Vagina (tissue), 2 donors: ENCODE measurements at regions not wholly inside any gene's neighbourhood (a gene's known extent, or its start where the extent isn't known, plus 50 kb on each side); places are given as distances from the start of the nearest gene placed in this dataset.

Experiments used
- CTCF ChIP-seq, 3 experiments: fragments of 450-650 bp in 2 of 3; fragments of 200-600 bp in 1 of 3; sonication (generic) in 1 of 3; IDR thresholded peaks; one replicate each; pipeline ENCODE4 v1.5.1; 2017 to 2019; ENCODE audit warnings: antibody characterized with exemption in 3 of 3, mild to moderate bottlenecking in 2 of 3, moderate library complexity in 2 of 3
- POLR2AphosphoS5 ChIP-seq, 2 donors: sonication (generic); formaldehyde crosslinking; IDR thresholded peaks; one replicate each; pipeline ENCODE4 v1.9.0; 2017; ENCODE audit warnings: antibody characterized with exemption in 2 of 2, mild to moderate bottlenecking in 2 of 2, low read depth in 1 of 2; ENCODE audit not compliant: insufficient read depth in 1 of 2

GRCh38 chr1:81231729-81232038 lies 569.0 kb upstream of the ADGRL2 start:
- TF ChIP-seq CTCF (IDR thresholded peaks at IDR 0.05): no peak
- TF ChIP-seq POLR2AphosphoS5 (IDR thresholded peaks at IDR 0.05; ENCODE audit: insufficient read depth in 1 of 2, low read depth in 1 of 2): no peak
